Memory B cell (primary cell): ENCODE measurements at regions not wholly inside any gene's neighbourhood (a gene's known extent, or its start where the extent isn't known, plus 50 kb on each side); places are given as distances from the start of the nearest gene placed in this dataset.
"Not testable (repeated sequence)": the region's sequence is repeated elsewhere in the genome, so short reads cannot be mapped to it uniquely, and the experiment has no call there.

ENCODE experiments used
- ATAC-seq: fragments of 150-1000 bp; cut with Tn5 transposase; 2 replicates; pipeline ENCODE4 v1.10.0; 2021; ENCODE audit warnings: low read depth, mild to moderate bottlenecking, moderate library complexity
- DNase-seq, 2 donors: peaks; one replicate each; pipeline ENCODE4 v3.0.0; 2022; ENCODE audit warnings: low spot score in 2 of 2
- H3K27ac Mint-ChIP-seq: one replicate; pipeline ENCODE4 v1.8.0; 2022; ENCODE audit warnings: mild to moderate bottlenecking, moderate library complexity, mixed read lengths
- H3K27me3 Mint-ChIP-seq: one replicate; pipeline ENCODE4 v1.8.0; 2022; ENCODE audit warnings: mixed read lengths
- H3K36me3 Mint-ChIP-seq: one replicate; pipeline ENCODE4 v1.8.0; 2022; ENCODE audit warnings: mild to moderate bottlenecking, mixed read lengths
- H3K4me1 Mint-ChIP-seq: one replicate; pipeline ENCODE4 v1.8.0; 2022; ENCODE audit warnings: mixed read lengths
- H3K4me3 Mint-ChIP-seq: one replicate; pipeline ENCODE4 v1.8.0; 2022; ENCODE audit warnings: mild to moderate bottlenecking, moderate library complexity, mixed read lengths
- H3K9me3 Mint-ChIP-seq: one replicate; pipeline ENCODE4 v1.8.0; 2022; ENCODE audit warnings: mixed read lengths

GRCh38 chr1:146413911-146414310 is 185.1 kb upstream of the NOTCH2NLA start:
- not testable (repeated sequence) for ATAC-seq, DNase-seq, H3K4me1 Mint-ChIP-seq, H3K27ac Mint-ChIP-seq, H3K36me3 Mint-ChIP-seq, H3K4me3 Mint-ChIP-seq, H3K9me3 Mint-ChIP-seq, H3K27me3 Mint-ChIP-seq

DNA sequence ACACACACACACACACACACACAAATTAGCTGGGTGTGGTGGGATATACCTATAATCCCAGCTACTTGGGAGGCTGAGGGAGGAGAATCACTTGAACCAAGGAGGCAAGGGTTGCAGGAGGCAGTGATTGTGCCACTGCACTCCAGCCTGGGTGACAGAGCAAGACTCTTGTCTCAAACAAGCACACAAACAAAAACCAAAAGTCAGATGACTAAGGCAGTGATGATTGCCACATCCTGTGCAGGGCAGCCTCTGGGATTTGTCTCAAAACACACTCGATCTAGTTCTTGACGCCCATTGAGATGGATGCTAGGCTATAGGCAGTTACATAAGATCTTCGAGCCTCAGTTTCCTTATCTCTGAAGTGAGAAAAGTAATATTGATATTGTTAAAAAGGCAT is 183.1 kb upstream of the NOTCH2NLA start:
- H3K27ac Mint-ChIP-seq = peak overlapping the region; percentile 67

GRCh38 chr1:146409817-146410441 is 181.1 kb upstream of the NOTCH2NLA start:
- H3K9me3 Mint-ChIP-seq, H3K27me3 Mint-ChIP-seq, H3K36me3 Mint-ChIP-seq, H3K4me1 Mint-ChIP-seq: not testable (repeated sequence)
- Mint-ChIP-seq H3K4me3 (peak overlapping the region; percentile 67), H3K27ac (peak overlapping the region; percentile 90)
- ATAC-seq = peak; percentile 84
- DNase-seq = peak in 1 of 2 donors; percentile 18

More for the DNA sequence above, 183.1 kb upstream of the NOTCH2NLA start:
- not testable (repeated sequence) for H3K27me3 Mint-ChIP-seq, H3K4me1 Mint-ChIP-seq, ATAC-seq, DNase-seq, H3K4me3 Mint-ChIP-seq, H3K36me3 Mint-ChIP-seq, H3K9me3 Mint-ChIP-seq

GRCh38 chr1:146409116-146409801 is 180.4 kb upstream of the NOTCH2NLA start:
- not testable (repeated sequence) for H3K27me3 Mint-ChIP-seq, H3K4me1 Mint-ChIP-seq, H3K9me3 Mint-ChIP-seq, H3K36me3 Mint-ChIP-seq, DNase-seq, H3K4me3 Mint-ChIP-seq
- peak overlapping the region; percentile 90 for H3K27ac Mint-ChIP-seq
- ATAC-seq = peak; percentile 76

DNA sequence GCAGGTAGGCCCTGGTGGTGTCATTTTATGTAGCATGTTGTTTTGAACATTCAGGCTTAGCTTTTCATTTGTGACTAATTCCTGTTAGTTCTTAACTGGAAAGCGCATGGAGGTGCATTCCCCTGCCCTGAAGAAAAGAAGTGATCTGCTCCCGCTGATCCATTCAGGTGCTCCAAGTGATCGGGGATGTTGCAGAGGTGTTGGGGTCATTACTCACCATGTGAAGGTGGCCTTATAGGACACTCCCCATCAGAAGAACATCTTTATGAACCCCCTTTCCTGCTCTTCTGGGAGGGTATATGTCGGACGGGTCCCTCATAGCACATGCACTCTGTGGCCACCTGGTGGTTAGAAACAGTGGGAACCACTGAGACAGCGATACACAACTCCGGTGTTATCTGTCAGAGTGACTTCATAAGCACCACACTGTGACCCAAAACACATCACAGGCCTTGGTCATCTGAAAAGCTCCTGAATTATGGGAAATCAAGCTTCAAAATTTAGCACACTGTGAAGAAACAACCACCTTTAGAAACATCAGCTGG is 172.5 kb upstream of the NOTCH2NLA start:
- not testable (repeated sequence) for H3K36me3 Mint-ChIP-seq, H3K4me3 Mint-ChIP-seq, H3K9me3 Mint-ChIP-seq, H3K27ac Mint-ChIP-seq, DNase-seq, H3K4me1 Mint-ChIP-seq, H3K27me3 Mint-ChIP-seq
- peak; percentile 83 for ATAC-seq

- not testable (repeated sequence) for H3K27me3 Mint-ChIP-seq
These were observed 171.6 kb upstream of the NOTCH2NLA start for GRCh38 chr1:146400173-146401121.

GRCh38 chr1:146399225-146399624 is 170.4 kb upstream of the NOTCH2NLA start:
- H3K4me1 Mint-ChIP-seq, DNase-seq, ATAC-seq, H3K36me3 Mint-ChIP-seq, H3K4me3 Mint-ChIP-seq, H3K27me3 Mint-ChIP-seq, H3K27ac Mint-ChIP-seq, H3K9me3 Mint-ChIP-seq: not testable (repeated sequence)

More at GRCh38 chr1:146400173-146401121, 171.6 kb upstream of the NOTCH2NLA start:
- H3K4me3 Mint-ChIP-seq, ATAC-seq, H3K4me1 Mint-ChIP-seq, DNase-seq, H3K36me3 Mint-ChIP-seq, H3K27ac Mint-ChIP-seq, H3K9me3 Mint-ChIP-seq: not testable (repeated sequence)

GRCh38 chr1:146396801-146397200 is 168.0 kb upstream of the NOTCH2NLA start:
- H3K4me3 Mint-ChIP-seq, H3K27me3 Mint-ChIP-seq, ATAC-seq, DNase-seq, H3K4me1 Mint-ChIP-seq, H3K27ac Mint-ChIP-seq, H3K36me3 Mint-ChIP-seq, H3K9me3 Mint-ChIP-seq: not testable (repeated sequence)

GRCh38 chr1:146396242-146396641 is 167.4 kb upstream of the NOTCH2NLA start:
- not testable (repeated sequence) for DNase-seq, ATAC-seq, H3K4me1 Mint-ChIP-seq, H3K27ac Mint-ChIP-seq, H3K9me3 Mint-ChIP-seq, H3K4me3 Mint-ChIP-seq, H3K27me3 Mint-ChIP-seq, H3K36me3 Mint-ChIP-seq

DNA sequence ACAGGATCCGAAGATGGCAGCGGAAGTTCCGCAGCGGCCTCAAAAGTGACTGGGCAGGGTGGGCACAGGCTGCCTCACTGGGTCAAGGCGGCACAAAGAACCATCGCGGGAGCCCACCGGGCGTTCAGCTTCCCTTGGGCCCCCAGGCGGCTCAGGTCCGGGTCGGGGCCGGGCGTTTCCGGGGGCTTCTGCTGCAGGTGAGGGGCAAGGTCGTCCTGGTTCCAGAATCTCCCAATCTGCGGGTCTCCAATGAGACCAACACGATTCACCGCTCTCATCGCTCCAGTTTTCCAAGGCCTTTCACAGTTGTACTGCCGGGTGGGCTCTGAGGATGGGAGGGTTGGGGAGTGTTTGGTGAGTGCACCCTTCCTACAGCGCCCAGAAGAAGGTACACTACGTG is 165.0 kb upstream of the NOTCH2NLA start:
- H3K36me3 Mint-ChIP-seq, H3K27ac Mint-ChIP-seq, ATAC-seq, H3K27me3 Mint-ChIP-seq, DNase-seq, H3K9me3 Mint-ChIP-seq, H3K4me1 Mint-ChIP-seq: not testable (repeated sequence)
- H3K4me3 Mint-ChIP-seq = peak overlapping the region; percentile 37

DNA sequence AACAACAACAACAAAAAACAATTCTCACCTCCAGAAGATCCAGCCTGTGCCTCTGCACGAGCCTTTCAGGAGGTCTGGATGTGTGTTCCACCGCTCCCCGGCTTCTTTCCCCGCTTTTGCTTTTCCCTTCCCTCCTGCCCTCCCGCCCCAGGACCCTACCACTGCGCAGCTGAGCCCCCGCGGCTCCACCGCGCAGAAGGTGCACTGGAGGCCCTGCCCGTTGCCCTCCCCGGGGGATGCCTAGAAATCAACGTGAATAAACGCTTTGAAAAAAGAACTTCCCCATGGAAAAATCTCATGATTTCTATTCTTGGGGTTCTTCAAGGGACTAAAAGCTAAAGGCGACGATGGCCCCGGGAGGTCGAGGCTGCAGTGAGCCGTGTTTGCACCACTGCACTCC is 164.3 kb upstream of the NOTCH2NLA start:
- H3K36me3 Mint-ChIP-seq, ATAC-seq, H3K9me3 Mint-ChIP-seq, DNase-seq, H3K4me3 Mint-ChIP-seq, H3K4me1 Mint-ChIP-seq, H3K27me3 Mint-ChIP-seq, H3K27ac Mint-ChIP-seq: not testable (repeated sequence)

- not testable (repeated sequence) for ATAC-seq, H3K9me3 Mint-ChIP-seq, H3K4me3 Mint-ChIP-seq, H3K27me3 Mint-ChIP-seq, DNase-seq, H3K27ac Mint-ChIP-seq, H3K36me3 Mint-ChIP-seq, H3K4me1 Mint-ChIP-seq
These were observed 160.4 kb upstream of the NOTCH2NLA start for GRCh38 chr1:146389178-146389577.

- not testable (repeated sequence) for DNase-seq, H3K9me3 Mint-ChIP-seq, H3K36me3 Mint-ChIP-seq, H3K4me1 Mint-ChIP-seq, H3K27me3 Mint-ChIP-seq, ATAC-seq
- Mint-ChIP-seq H3K4me3 (peak overlapping the region; percentile 97), H3K27ac (peak overlapping the region; percentile 100)
These were observed 159.1 kb upstream of the NOTCH2NLA start for GRCh38 chr1:146387750-146388469.
